ENCODE measurements at regions not wholly inside any gene's neighbourhood (a gene's known extent, or its start where the extent isn't known, plus 50 kb on each side); places are given as distances from the start of the nearest gene placed in this dataset.
"Not testable (repeated sequence)": the region's sequence is repeated elsewhere in the genome, so short reads cannot be mapped to it uniquely, and the experiment has no call there.

DNA sequence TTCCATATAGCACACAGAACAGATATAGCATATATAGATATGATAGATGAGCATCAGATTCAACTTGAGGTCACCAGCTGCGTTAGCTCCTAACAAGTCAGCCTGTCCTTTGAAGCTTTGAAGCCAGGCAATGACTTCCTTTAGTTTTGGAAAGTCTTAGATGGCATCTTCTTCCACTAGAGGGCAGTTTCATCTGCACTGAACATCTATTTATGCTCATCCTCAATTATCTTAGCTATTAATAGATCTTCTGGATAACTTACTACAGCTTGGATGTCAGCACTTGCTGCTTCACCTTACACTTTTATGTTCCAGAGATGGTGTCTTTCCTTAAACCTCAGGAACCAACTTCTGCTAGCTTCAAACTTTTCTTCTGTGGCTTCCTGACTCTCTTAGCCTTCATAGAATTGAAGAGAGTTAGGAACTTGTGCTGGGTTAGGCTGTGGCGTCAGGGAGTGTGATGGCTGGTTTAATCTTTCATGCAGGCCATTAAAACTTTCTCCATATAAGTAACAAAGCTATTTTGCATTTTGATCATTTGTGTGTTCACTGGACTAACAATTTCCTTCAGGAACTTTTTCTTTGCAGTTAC is 1401.4 kb downstream of the EFNA5 start:
- in situ Hi-C loops (cut with HindIII; ENCODE audit: low pct_unique_long_range_greater_than_20kb, low sequenced_read_pairs): no loop called here
- DNase-seq (ENCODE audit: low read depth): peak; percentile 12

DNA sequence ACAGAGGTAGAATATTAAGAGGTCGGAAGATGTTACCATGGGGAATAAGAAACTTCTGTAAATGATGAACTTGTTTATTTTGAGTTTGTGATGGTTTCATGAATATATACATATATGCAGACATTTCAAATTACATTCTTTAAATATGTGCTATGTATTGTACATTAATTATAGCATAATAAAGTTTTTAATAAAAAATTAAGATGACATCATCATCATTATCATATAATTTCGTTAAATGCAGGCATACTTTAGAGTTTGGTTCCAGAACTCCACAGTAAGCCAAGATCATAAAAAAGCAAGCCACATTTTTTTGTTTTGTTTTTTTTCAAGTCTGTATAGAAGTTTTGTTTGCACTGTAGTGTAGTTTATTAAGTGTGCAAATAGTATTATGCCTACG is 1403.5 kb downstream of the EFNA5 start:
- no peak for DNase-seq (ENCODE audit: low read depth)
- in situ Hi-C loops (cut with HindIII; ENCODE audit: low pct_unique_long_range_greater_than_20kb, low sequenced_read_pairs): no loop called here

DNA sequence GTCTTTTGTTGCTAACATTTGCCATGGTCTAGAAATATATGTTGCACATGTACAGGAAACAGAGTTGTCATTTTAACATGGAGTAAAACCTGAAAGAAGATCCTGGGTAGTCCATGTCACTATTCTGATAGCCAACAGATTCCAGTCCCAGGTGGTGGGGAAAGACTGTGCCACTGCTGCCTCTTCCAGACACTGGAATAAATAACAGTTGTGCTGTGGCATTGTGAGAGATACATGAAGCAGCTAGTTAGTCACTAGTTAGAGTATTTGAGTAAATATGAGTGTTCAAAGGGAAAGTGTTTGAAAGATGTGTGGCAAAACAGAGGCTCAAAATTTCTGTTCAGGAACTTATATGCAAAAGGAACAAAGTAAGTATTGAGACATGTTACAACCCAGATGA is 1408.3 kb downstream of the EFNA5 start:
- DNase-seq (ENCODE audit: low read depth): no peak
- in situ Hi-C loops (cut with HindIII; ENCODE audit: low pct_unique_long_range_greater_than_20kb, low sequenced_read_pairs): no loop called here

DNA sequence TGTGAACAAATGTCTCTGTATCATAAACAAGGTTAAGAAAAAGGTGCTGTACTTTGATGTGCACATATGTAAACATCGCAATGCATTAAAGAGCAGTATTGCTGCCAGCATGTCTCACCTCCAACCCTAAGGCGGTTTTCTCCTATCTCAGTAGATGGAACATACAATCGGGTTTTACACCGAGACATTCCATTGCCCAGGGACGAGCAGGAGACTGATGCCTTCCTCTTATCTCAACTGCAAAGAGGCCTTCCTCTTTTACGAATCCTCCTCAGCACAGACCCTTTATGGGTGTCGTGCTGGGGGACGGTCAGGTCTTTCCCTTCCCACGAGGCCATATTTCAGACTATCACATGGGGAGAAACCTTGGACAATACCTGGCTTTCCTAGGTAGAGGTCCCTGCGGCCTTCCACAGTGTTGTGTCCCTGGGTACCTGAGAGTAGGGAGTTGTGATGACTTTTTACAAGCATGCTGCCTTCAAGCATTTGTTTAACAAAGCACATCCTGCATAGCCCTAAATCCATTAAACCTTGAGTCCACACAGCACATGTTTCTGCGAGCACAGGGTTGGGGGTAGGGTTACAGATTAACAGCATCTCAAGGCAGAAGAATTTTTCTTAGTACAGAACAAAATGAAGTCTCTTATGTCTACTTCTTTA is 1411.2 kb downstream of the EFNA5 start:
- DNase-seq (ENCODE audit: low read depth); in situ Hi-C loops (cut with HindIII; ENCODE audit: low pct_unique_long_range_greater_than_20kb, low sequenced_read_pairs): not testable (repeated sequence)

DNA sequence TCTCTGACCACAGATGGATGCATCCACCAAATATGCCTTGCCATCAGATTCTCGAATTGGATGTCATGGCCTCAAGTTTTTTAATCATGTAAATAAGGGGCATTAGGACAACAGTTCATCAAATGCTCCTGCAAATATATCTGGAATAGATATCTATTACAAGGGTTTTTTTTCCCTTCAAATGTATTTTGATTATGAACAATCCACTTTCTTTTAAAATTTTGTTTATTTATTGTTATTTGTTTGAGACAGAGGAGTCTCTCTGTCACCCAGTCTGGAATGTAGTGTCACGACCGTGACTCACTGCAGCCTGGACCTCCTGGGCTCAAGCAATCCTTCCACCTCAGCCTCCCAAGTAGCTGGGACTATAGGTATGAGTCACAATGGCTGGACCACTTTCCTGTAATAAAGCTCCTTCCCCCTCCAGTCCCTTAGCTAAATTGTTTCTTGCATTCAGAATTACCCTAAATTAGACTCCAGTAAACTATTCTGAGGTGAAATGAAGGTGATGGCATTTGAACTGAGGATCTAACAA is 1412.1 kb downstream of the EFNA5 start:
- peak; percentile 3 for DNase-seq (ENCODE audit: low read depth)
- in situ Hi-C loops (cut with HindIII; ENCODE audit: low pct_unique_long_range_greater_than_20kb, low sequenced_read_pairs): no loop called here

DNA sequence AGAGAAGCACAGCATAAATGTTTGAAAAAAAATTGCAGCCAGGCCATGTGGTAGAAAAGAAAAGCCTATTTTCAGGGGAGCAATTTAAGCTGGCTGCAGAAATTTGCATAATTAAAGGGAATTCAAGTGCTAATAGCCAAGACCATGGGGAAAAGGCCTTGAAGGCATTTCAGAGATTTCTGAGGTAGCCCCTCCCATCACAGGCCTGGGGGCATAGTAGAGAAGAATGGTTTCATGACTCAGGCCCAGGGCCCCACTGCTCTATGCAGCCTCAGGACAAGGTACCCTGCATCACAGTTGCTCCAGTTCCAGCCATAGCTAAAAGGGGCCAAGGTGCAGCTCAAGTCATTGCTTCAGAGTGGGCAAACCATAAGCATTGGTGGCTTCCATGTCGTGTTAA is 1416.0 kb downstream of the EFNA5 start:
- in situ Hi-C loops (cut with HindIII; ENCODE audit: low pct_unique_long_range_greater_than_20kb, low sequenced_read_pairs): no loop called here
- DNase-seq (ENCODE audit: low read depth): no peak

DNA sequence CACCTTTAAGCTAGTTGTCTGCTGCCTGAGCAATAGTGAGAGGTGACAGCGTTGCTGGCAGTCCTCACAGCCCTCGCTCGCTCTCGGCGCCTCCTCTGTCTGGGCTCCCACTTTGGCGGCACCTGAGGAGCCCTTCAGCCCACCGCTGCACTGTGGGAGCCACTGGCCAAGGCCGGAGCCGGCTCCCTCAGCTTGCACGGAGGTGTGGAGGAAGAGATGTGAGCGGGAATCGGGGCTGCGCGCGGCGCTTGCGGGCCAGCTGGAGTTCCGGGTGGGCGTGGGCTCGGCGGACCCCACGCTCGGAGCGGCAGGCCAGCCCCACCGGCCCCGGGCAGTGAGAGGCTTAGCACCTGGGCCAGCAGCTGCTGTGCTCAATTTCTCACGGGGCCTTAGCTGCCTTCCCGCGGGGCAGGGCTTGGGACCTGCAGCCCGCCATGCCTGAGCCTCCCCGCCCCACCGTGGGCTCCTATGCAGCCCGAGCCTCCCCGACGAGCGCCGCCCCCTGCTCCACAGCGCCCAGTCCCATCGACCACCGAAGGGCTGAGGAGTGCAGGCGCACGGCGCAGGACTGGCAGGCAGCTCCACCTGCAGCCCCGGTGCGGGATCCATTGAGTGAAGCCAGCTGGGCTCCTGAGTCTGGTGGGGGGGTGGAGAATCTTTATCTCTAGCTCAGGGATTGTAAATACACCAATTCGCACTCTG is 1424.5 kb downstream of the EFNA5 start:
- in situ Hi-C loops (cut with HindIII; ENCODE audit: low pct_unique_long_range_greater_than_20kb, low sequenced_read_pairs); DNase-seq (ENCODE audit: low read depth): not testable (repeated sequence)

DNA sequence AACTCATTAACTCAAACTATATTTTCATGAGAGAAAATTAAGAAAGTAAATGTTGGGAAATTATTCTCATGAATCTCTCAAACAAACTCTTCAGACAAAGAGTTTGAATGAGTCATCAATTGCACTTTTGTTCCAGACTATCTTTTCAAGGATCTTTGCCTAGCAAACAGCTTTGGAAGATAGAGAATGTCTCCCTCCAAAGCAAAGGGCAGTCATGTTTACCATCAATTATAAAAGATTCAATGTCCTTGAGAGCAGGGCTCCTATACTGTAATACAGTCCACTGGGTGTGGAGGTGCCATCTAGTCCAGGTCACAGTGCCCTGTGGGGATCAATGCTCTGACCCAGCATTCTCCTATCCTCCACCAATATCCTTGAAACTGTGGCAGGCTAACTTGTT is 1429.3 kb downstream of the EFNA5 start:
- in situ Hi-C loops (cut with HindIII; ENCODE audit: low pct_unique_long_range_greater_than_20kb, low sequenced_read_pairs): no loop called here

DNA sequence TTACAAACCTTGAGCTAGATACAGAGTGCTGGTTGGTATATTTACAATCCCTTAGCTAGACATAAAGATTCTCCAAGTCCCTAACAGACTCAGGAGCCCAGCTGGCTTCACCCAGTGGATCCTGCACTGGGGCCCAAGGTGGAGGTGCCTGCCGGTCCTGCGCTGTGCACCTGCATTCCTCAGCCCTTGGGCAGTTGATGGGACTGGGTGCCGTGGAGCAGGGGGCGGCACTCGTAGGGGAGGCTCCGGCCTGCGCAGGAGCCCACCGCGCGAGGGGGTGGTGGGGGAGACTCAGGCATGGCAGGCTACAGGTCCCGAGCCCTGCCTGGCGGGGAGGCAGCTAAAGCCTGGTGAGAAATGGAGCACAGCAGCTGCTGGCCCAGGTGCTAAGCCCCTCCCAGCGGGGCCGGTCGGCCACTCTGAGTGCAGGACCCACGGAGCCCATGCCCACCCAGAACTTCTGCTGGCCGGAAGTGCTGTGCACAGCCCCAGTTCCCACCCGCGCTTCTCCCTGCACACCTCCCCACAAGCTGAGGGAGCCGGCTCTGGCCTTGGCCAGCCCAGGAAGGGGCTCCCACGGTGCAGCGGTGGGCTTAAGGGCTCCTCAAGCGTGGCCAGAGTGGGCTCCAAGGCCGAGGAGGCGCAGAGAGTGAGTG is 1464.7 kb downstream of the EFNA5 start:
- no peak for DNase-seq (ENCODE audit: low read depth)
- in situ Hi-C loops (cut with HindIII; ENCODE audit: low pct_unique_long_range_greater_than_20kb, low sequenced_read_pairs): no loop called here

More for the DNA sequence above, 1429.3 kb downstream of the EFNA5 start:
- DNase-seq (ENCODE audit: low read depth): no peak

DNA sequence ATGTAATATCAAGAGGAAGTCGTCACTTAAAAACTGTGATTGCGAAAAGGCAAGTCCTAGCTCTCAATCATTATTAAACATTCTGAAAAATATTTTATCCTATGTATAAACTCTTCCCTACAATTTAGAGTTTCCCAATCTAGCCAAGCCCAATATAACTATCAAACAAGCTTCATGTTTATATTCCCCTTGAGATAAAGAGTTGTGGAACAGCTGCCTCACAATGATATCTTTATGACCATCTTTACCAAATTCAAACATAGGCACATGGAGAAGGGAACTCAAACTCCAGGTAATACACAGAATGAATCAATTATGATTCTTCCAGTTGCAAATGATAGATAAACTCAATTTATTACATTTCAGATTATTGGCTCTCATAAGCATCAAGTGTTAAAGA is 1468.7 kb downstream of the EFNA5 start:
- in situ Hi-C loops (cut with HindIII; ENCODE audit: low pct_unique_long_range_greater_than_20kb, low sequenced_read_pairs): no loop called here
- DNase-seq (ENCODE audit: low read depth): no peak

DNA sequence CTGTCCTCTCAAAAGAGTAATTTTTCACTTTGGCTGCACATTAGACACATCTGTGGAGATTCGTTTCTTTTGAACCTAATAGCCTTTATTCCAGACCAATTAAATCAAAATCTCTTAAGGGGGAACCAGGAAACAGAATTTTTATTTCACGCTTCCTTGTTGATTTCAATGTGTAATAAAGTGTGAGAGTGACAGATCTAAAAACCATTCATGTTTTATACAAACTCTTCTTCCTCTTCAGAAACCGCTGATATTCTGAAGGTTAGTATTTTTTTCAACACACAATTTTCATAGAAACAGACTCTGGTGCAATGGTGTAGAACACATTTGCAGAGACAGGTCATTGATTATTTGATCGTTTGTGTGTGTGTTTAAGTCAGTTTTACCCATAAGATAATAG is 1469.8 kb downstream of the EFNA5 start:
- DNase-seq (ENCODE audit: low read depth): no peak
- in situ Hi-C loops (cut with HindIII; ENCODE audit: low pct_unique_long_range_greater_than_20kb, low sequenced_read_pairs): no loop called here

DNA sequence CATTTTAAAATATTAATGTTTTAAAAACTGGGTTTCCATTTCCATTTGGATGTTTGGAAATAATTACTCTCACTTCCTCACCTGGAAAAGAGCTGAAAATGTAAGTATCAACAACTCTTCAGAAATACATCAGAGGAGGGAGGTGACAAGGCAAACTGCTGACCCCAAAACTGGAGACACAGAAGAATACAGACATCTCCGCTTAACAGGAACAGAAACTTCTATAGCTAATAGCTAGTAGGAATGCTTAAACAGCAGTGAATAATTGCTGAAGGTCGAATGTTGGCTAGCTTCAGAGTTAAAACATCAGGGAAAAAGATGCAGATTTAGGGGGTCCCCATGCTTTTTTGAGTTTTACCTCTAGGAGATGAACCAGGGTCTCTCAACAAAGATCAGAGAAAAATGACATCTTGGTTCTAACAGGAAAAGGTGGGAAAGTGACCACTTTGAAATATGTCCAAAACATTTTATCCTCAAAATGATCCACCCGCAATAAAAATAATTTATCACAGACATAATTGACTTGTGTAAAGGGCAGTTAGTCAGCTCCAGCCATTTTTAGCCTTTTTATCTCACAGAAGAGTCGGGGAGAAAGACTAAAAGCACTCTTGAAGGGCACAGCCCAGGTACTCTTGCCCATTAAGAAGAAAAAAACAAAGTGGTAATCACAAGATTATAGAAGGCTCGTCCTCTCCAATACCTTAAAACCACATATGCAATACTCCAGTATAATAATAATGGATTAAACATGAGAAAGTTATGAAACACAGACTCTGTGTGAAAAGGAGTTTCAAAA is 1474.9 kb downstream of the EFNA5 start:
- no peak for DNase-seq (ENCODE audit: low read depth)
- in situ Hi-C loops (cut with HindIII; ENCODE audit: low pct_unique_long_range_greater_than_20kb, low sequenced_read_pairs): no loop called here

DNA sequence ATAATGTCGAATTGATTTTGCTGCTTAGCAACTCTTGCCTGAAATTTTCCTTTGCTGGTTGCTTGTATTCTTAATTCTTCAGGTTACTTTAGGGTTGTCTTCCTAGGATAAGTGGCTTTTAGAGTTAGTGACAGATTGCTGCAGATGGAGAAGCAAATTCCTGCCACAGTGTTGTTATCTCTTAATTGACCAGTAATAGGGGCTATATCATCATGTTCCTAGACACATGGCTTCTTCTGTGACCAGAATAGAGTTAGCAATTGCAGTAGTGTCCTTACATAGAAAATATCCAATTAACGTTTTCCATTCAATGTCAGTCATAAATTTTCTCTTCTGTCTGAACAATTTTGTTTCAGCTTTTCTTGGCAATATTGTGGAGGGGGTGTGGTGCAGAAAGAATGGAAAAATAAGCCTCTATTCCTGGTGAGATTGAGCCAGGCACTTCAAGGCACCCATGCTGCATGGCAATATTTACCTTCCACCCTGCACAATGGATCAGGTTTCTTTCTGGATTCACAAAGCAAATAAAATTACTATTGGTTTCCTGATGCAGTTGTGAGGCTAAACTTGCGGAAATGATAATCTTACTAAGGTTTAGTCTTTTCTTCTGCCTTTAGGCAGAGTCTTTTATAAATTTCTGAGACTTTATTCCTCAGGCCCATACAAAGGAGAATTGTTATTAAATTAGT is 1481.5 kb downstream of the EFNA5 start:
- in situ Hi-C loops (cut with HindIII; ENCODE audit: low pct_unique_long_range_greater_than_20kb, low sequenced_read_pairs): no loop called here
- DNase-seq (ENCODE audit: low read depth): no peak

DNA sequence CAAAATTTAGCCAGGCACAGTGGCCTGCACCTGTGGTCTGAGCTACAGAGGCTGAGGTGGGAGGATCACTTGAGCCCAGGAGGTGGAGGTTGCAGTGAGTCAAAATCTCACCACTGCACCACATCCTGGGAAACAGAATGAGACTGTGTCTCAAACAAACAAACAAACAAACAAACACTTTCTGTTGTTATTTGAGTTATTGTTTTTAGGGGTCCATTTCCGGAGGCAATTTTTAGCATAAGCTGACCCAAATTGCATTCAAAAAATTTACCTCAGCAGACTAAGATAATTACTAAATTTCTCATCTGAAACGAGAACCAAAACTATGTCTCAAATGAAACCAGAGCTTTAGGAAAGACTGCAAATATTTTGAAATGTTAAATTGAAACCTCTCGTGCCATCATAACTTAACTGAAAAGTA is 1485.1 kb downstream of the EFNA5 start:
- in situ Hi-C loops (cut with HindIII; ENCODE audit: low pct_unique_long_range_greater_than_20kb, low sequenced_read_pairs): no loop called here
- DNase-seq (ENCODE audit: low read depth): no peak

DNA sequence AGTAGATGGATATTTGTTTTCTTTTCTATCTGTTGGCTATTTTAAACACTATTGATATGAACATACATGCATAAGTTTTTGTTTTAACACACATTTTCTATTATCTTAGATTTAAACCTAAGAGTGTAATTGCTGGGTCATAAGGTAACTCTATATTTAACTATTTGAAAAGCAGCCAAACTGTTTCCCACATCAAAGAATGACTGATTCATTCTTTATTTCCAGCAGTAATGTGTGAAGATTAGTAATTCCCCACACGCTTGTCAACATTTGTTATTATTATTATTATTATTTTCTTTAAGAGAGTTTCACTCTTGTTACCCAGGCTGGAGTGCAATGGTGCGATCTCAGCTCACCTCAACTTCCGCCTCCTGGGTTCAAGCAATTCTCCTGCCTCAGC is 1495.8 kb downstream of the EFNA5 start:
- no peak for DNase-seq (ENCODE audit: low read depth)
- in situ Hi-C loops (cut with HindIII; ENCODE audit: low pct_unique_long_range_greater_than_20kb, low sequenced_read_pairs): no loop called here

DNA sequence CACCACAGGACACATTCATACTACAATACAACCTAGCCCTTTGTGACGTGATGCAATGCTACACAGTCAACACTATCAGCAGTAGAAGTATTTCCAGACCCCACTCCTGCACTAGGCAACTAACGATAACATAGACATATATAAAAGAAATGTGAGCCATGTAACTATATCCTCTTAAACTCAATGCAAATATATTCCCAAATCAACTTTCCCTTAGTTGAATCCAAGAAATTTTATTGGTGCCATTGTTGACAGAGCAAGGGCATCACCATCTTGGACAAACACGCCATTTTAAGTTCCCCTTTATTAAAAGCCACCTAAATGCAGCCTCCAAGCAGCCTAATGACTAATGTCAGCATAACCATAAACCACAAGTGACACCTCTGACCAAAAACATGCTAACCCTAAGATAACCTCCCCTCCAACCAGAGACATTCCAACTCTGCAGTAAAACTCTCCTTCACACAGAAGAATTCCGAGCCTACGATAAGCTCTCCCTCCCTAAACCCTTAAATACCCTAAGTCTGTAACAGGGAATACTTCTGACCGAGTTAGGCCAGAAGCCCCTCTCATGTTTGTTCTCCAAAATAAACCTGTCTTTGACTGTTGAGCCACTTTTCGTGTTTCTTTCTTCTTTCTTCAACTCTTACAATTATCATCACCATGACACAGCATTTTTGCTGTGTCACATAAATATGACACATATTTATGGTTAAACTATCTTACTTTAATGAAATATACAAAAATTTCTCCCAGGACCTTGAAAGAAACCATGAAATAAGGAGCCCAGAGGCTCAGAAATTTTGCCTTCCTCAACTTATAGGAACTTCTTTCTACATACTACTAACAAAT is 1497.8 kb downstream of the EFNA5 start:
- no peak for DNase-seq (ENCODE audit: low read depth)
- in situ Hi-C loops (cut with HindIII; ENCODE audit: low pct_unique_long_range_greater_than_20kb, low sequenced_read_pairs): no loop called here

DNA sequence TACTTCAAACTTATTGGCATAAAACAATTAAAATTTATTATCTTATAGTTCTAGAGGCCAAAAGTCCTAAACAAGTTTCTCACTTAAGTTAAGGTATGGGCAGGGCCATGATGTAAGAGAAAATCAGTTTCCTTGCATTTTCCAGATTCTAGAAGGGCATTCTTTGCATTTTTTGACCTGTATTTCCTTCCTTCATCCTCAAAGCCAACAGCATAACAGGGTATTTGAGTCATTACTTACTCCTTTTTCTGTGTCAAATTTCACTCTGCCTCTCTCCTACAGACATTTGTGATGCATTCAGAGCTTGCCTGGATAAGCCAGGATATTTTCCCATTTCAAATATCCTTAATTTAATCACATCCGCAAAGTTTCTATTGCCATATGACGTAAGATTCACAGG is 1499.0 kb downstream of the EFNA5 start:
- in situ Hi-C loops (cut with HindIII; ENCODE audit: low pct_unique_long_range_greater_than_20kb, low sequenced_read_pairs): no loop called here
- no peak for DNase-seq (ENCODE audit: low read depth)

Measured in Caki2 (cell line).